SH-SY5Y (cell line): ENCODE measurements at regions not wholly inside any gene's neighbourhood (a gene's known extent, or its start where the extent isn't known, plus 50 kb on each side); places are given as distances from the start of the nearest gene placed in this dataset.

Source experiments
- GATA2 ChIP-seq: IDR thresholded peaks from 2 replicates; pipeline ENCODE4 v1.6.1; 2011; ENCODE audit warnings: mild to moderate bottlenecking, low read depth, low read length
- GATA3 ChIP-seq: IDR thresholded peaks from 2 replicates; pipeline ENCODE4 v1.6.1; 2011; ENCODE audit warnings: low read depth, mild to moderate bottlenecking, low read length, moderate library complexity

- no peak for TF ChIP-seq GATA2
- TF ChIP-seq GATA3, result no peak
These were observed 228.4 kb upstream of the EYS start for GRCh38 chr6:65935412-65935811.
